ENCODE measurements at regions not wholly inside any gene's neighbourhood (a gene's known extent, or its start where the extent isn't known, plus 50 kb on each side); places are given as distances from the start of the nearest gene placed in this dataset.
"Not testable (repeated sequence)": the region's sequence is repeated elsewhere in the genome, so short reads cannot be mapped to it uniquely, and the experiment has no call there.

DNA sequence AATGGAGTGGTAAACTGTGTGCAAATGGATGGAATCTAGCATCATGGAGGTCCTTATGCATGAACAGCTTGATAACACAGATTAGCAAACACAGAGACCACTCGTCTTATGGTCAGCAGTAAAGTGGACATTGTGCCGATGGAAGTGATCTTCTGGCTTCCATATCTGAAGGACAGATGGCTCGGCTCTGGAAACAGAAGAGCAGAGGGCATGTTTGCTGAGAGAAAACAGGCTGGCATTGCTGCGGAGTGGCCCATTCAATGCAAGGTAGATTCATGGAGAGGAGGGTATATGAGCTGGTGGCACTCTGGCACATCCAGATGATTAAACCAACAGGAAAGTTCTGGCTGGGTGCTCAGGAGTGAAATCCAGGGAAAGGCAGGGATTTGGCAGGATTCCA lies 513.2 kb downstream of the DIRAS2 start:
- DNase-seq, result no peak

DNA sequence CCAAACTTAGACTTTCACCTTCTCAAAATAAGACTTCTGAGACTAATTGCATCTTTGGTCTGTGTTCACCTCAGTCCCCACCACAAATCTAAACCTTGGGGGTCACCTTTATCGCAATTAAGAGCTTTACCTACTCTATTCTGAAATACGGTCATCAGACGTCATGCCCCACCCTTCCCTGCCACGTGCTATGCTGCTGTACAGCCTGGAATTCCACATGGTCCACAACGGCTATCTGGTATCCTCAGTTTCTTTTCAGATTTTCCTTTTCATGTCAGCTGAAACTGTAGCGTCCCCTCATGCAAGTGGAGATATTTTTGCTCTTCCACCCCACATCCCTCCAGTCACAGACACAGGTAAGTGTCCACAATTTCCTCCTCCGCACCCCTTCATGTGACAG lies 511.1 kb downstream of the DIRAS2 start:
- no peak for DNase-seq

DNA sequence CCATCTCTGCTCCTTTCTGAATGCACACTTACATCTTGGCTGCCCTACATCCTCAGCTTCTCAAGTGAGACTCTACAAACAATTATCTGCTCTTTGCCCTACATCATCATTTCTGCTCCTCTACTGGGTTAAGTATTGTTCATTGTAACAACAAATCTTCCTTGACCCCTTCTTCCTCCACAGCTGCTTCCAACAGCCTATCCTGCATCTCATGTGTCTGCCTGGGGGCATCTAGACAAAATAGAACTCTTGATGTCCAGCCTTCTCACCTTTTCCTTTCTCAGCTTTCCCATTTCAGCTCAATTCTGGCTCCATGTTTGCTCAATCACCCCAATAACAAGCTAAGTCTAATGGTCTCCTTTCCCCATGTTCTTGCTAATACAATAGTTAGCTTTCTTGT lies 509.8 kb downstream of the DIRAS2 start:
- DNase-seq, result no peak

- DNase-seq, result no peak
These were observed 504.8 kb downstream of the DIRAS2 start for GRCh38 chr9:90137801-90138200.

- DNase-seq, result no peak
These were observed 502.3 kb downstream of the DIRAS2 start for GRCh38 chr9:90140131-90140818.

- peak; percentile 5 for DNase-seq
These were observed 500.9 kb downstream of the DIRAS2 start for GRCh38 chr9:90141723-90142122.

GRCh38 chr9:90142580-90142979 lies 500.0 kb downstream of the DIRAS2 start:
- DNase-seq, result peak; percentile 6

DNA sequence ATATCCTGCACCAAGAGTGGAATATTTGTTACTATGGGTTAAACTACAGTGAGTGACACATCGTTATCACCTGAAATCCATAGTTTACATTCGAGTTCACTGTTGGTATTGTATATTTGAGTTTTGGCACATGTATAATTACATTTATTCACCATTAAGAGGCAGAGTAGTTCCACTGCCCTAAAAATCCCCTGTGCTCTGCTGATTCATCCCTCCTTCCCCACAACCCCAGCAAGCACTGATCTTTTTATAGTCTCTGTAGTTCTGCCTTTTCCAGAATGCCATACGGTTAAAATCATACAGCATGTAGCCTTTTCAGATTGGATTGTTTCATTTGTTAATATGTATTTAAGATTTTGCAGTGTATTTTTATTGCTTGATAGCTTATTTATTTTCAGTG lies 495.2 kb downstream of the DIRAS2 start:
- DNase-seq, result no peak

- DNase-seq, result no peak
These were observed 486.3 kb downstream of the DIRAS2 start for GRCh38 chr9:90156318-90156717.

GRCh38 chr9:90162326-90162725 lies 480.3 kb downstream of the DIRAS2 start:
- DNase-seq, result no peak

DNA sequence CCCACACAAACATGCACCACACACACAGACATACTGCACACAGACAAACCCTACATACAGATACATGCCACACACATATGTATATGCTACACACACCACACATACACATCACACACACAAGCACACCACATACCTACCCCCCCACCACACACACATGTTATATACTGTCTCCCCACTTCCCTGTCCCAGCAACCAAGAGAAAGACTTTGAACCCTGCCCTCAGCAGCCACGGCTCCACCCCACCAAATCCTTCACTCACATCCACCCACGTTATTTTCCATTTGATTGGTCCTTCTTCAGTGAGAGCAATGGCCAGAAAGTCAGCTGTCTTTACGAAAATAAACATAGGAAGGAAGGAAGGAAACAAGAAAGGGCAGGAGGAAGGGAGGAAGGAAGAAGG lies 479.8 kb downstream of the DIRAS2 start:
- DNase-seq, result no peak

DNA sequence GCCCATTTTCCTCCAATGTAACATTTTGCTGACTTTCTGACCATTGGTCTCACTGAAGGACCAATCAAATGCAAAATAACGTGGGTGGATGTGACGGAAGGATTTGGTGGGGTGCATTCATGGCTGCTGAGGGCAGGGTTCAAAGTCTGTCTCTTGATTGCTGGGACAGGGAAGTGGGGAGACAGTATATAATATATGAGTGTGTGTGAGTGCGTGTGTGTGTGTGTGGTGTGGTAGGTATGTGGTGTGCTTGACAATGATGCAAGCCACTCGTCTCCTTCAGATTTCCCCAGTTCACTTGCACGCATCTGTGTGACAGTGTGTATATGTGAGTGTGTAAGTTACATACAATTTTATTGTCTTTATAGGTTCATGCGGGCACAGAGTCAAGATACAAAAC lies 477.3 kb downstream of the DIRAS2 start:
- no peak for DNase-seq

GRCh38 chr9:90166374-90166773 lies 476.2 kb downstream of the DIRAS2 start:
- not testable (repeated sequence) for DNase-seq

GRCh38 chr9:90167914-90168313 lies 474.7 kb downstream of the DIRAS2 start:
- DNase-seq, result no peak

GRCh38 chr9:90169490-90169889 lies 473.1 kb downstream of the DIRAS2 start:
- no peak for DNase-seq

DNA sequence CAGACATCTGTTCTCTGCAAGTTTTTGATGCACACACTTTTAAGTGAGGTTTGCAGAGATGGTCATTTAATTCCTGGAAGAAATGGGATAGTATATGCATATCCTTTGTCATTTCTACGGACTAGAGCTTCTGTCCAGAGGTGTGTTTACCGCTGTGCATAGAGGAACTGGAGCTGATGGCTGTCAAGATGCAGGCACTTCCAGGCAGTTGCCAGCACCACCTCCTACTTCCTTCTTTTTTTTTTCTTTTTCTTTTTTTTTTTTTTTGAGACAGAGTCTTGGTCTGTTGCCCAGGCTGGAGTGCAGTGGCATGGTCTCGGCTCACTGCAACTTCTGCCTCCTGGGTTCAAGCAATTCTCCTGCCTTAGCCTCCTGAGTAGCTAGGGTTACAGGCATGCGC lies 468.7 kb downstream of the DIRAS2 start:
- not testable (repeated sequence) for DNase-seq

DNA sequence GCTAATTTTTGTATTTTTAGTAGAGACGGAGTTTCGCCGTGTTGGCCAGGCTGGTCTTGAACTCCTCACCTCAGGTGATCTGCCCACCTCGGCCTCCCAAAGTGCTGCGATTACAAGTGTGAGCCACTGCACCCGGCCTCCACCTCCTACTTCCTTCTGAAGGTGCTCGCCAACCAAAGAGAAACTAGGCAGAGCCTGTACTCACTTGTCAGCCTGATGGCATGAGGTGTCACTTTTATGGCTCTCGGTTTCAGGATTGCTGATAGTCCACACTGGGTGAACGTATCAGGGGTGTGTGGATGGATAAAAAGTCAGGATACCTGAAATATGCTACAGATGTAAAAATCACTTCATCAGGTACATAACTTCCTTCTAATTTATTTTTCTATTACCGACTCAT lies 468.3 kb downstream of the DIRAS2 start:
- DNase-seq, result not testable (repeated sequence)

DNA sequence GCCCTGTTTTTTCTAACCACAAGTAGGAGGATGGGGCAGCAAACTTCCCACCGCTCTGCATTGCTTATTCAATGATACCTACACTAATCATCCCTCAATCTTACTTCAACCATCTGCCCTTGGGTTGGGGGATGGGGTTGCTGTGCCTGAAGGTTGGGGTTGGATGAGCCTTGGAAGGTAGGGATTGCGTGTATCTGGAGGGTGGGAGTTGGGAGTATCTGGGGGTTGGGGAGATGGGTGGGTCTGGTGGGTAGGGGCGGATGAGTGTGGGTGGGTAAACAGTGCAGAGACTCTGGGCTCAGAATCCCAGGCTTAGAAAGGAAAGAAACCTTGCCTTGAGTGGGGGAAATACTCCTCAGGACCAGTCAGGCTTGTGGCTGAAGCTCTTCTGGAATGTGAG lies 467.4 kb downstream of the DIRAS2 start:
- DNase-seq, result no peak

DNA sequence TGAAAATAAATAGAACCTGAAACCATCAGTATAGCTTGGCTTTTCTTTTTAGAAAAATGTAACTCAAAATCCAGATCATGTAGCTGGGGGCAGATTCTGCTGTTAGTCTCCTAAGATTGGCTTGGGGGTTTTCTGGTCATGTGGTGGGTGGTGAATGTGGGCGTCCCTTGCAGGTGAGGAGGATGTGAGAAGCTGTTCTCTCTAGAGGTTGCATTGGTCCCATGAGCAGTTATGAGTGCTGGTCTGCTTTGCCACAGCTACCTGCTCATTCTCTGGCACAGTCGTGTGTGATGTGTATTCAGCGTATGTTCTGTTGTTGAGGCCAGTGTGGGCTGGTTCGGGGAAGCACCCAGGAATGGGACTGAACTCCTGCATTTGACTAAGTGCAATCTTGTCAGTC lies 466.8 kb downstream of the DIRAS2 start:
- no peak for DNase-seq

DNA sequence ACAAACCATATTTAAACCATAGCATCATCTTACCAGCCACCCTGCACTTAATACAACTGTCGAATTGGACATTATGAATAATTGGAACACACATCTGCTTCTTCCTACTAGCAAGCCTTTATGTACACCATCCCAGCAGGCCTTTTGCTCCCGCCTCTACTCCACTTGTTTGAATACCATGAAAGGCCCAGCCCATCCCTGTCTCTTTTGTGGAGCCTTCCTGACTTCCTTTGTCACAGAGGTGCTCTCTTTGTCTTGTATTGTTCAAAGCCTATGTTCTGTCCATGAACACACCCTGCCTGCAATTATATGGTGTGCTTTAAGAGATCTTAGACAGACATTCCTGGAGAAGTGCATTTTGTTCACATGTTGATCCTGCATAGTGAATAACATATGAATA lies 465.7 kb downstream of the DIRAS2 start:
- DNase-seq, result no peak

DNA sequence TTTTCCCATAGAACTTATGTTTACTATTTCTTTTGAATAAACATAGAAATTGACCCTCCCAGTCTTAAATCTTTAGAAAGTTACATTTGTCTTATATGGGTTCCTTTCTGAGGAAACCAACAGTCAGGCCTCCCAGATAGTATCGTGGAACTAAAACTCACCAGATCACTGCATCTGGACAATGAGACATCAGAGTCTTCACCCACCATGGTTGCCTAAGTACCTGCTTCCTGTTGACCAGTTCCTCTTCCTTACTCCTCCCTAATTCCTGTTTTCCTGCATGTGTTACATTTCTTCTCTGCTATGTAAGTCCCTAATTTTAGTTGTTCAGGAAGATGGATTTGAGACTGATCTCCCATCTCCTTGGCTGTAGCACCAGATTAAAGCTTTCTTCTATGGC lies 462.2 kb downstream of the DIRAS2 start:
- no peak for DNase-seq

- DNase-seq, result no peak
These were observed 454.0 kb downstream of the DIRAS2 start for GRCh38 chr9:90188656-90189055.

DNA sequence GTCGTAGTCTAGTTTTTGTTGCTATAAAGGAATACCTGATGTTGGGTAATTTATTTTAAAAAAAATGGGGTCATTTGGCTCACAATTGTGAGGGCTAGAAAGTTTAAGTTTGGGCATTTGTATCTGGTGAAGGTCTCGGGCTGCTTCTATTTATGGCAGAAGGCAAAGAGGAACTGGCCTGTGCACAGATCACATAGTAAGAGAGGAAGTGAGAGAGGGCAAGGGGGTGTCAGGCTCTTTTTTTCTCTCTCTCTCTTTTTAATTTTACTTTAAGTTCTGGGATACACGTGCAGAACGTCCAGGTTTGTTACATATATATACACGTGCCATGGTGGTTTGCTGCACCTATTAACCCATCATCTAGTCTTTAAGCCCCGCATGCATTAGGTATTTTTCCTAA lies 453.3 kb downstream of the DIRAS2 start:
- no peak for DNase-seq

DNA sequence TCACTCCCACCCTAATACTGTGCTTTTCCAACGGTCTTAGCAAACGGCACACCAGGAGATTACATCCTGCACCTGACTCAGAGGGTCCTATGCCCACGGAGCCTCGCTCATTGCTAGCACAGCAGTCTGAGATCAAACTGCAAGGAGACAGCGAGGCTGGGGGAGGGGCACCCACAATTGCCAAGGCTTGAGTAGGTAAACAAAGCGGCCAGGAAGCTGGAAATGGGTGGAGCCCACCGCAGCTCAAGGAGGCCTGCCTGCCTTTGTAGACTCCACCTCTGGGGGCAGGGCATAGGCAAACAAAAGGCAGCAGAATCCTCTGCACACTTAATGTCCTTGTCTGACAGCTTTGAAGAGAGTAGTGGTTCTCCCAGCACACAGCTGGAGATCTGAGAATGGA lies 450.2 kb downstream of the DIRAS2 start:
- not testable (repeated sequence) for DNase-seq

- DNase-seq, result no peak
These were observed 443.7 kb downstream of the DIRAS2 start for GRCh38 chr9:90198956-90199355.

- no peak for DNase-seq
These were observed 440.9 kb downstream of the DIRAS2 start for GRCh38 chr9:90201766-90202165.

All from amniotic stem cell (primary cell).